HG03432 (cell line): ENCODE measurements at regions not wholly inside any gene's neighbourhood (a gene's known extent, or its start where the extent isn't known, plus 50 kb on each side); places are given as distances from the start of the nearest gene placed in this dataset.
"Not testable (repeated sequence)": the region's sequence is repeated elsewhere in the genome, so short reads cannot be mapped to it uniquely, and the experiment has no call there.

Source experiments
- ATAC-seq: cut with Tn5 transposase; IDR thresholded peaks from one replicate; pipeline ENCODE4 v1.9.1; 2021; ENCODE audit warnings: mild to moderate bottlenecking, moderate library complexity; ENCODE audit not compliant: unreplicated experiment

DNA sequence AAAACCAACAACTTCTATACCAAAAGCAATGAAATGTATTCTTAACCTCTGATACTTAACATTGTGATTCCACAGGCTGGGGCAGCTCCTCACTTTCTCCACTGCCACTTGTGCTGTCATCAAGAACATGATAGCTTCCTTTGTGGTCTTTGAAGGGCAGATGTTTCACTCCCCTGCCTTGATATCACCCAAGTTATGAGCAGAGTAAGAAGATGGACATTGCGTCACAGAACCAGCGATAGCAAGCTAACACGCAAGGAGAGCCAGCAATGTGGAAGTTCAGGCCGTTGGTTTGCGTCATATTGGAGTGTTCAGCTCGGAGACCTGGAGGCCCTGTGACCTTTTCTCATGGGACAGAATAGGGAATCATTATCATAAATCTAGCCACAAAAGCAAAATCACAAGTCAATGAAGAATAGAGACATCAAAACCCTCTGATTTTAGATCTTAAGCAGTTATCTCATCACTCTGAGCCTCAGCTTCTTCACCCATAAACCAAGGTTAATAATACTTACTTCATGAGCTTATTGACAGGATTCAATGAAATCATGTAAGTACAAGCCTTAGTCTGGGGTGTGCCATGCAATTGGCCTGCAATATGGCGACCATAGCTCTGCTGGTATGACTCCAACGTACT, 183.8 kb upstream of the THBS1 start:
- no peak for ATAC-seq

- ATAC-seq = peak; percentile 66
Measured at GRCh38 chr15:39397883-39398282, 183.0 kb upstream of the THBS1 start.

DNA sequence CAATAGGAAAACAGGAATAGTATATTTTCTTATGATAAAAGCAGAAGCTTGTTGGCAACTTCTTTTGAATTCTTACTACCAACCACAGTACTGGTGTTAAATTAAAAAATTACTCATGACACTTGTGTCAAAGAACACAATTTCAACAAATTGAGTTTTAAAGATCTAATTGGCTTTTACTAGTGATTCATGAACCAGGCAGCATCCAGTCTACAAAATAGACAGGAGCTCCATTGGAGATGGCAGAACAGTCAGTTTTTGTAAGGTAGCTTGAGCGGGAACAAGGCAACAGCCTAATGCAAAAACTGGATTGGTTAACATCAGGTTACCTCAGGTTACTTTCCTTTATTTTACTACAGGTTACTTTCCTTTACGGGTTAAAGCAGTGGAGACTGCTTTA, 181.3 kb upstream of the THBS1 start:
- no peak for ATAC-seq

DNA sequence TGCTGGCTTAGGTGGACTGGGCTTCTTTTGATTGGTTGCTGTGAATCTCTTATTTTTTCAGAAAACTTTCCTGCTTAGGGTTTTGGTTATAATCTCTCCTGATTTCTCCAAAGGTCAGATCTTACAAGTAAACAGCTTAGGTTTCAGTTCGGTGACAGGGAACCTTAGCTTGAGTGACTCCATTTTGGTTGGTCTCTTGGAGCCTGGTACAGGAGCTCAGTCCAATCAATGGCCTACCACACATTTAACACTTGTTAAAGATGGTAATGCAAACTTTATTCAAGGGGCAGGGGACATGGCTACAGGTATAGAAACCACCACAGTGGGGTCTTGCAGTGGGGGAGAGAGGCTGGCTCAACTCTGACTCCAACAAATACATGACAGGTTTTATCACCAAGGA, 180.9 kb upstream of the THBS1 start:
- no peak for ATAC-seq

- no peak for ATAC-seq
Measured at GRCh38 chr15:39400821-39401550, 179.9 kb upstream of the THBS1 start.

- ATAC-seq = no peak
Measured at GRCh38 chr15:39403640-39404117, 177.2 kb upstream of the THBS1 start.

DNA sequence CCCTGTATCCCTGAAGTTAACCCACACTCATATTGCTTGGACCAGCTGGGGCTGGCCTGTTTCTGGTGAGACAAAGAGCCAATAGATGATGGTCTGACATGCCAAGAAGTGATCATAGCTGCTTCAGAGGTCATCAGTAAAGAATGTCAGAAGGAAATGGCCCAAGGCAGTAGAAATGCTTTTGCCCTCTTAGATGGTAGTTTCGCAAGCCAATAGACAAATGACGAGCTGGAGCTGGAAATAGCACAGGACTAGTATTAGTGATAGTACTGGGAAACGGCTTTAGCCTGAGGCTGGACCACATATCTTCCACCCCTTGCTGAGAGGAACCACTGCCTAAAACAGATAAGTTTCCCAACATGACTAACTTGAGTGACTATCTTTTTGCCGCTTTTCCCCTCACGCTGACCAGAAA, 176.1 kb upstream of the THBS1 start:
- no peak for ATAC-seq

DNA sequence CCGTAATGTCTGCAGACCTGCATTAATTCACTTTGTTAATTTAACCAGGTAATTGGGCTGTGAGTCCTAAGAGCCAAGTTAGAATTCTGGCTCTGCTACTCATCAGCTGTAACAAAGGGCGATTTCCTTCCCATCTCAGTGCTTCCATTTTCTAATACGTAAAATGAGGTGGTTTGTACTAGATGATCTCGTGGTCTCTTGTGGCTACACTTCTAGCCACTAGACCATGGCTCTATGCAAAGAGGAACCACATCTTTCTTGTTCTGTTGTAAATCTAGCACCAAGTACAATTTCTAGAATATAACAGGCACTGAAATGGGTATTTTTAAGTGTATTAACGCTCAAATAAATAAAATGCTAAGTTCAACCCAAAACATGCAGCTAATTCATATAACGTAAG, 174.4 kb upstream of the THBS1 start:
- peak; percentile 91 for ATAC-seq

- no peak for ATAC-seq
Measured at GRCh38 chr15:39407116-39407515, 173.8 kb upstream of the THBS1 start.

- no peak for ATAC-seq
Measured at GRCh38 chr15:39409876-39410530, 170.9 kb upstream of the THBS1 start.

DNA sequence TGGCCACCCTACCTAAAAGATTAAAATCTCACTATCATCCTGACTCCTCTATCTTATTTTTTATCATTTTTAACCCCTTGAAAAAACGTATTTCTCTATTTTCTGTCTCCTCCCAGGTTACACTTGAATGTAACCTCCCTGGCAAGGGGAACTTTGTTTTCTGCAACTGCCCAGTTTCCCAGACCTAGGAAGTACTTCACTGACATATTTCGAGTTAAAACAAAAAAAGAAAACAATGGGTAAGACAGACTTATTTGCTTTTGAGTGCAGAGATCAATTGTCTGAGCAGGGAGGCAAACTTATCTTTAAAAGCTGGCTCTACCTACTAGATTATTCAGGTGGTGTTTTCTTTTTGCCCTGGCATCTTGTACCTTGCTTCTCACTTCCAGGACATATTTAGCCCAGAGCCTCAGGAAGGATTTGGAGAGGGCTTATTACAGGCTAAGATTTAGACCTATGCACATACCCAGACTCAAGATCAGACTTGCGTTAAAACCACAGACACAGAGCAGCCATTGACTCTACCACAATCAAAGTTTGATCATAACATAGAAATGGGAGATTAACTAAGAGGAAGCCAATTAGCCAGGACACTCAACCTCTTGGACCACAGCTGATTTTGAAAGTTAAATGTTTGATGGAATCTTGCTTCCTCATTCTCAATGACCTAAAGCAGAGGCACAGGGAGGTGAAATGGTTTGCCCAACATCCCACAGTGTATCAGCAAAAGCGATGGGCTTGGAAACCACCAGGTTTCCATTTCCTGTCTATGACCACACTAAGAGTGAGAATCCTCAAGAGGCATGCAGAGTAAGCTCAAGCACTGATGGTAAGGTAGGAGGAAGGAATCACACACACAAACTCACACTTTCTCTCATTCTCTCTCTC, 169.5 kb upstream of the THBS1 start:
- ATAC-seq = peak; percentile 94

- ATAC-seq = peak; percentile 53
Measured at GRCh38 chr15:39413558-39413957, 167.3 kb upstream of the THBS1 start.

DNA sequence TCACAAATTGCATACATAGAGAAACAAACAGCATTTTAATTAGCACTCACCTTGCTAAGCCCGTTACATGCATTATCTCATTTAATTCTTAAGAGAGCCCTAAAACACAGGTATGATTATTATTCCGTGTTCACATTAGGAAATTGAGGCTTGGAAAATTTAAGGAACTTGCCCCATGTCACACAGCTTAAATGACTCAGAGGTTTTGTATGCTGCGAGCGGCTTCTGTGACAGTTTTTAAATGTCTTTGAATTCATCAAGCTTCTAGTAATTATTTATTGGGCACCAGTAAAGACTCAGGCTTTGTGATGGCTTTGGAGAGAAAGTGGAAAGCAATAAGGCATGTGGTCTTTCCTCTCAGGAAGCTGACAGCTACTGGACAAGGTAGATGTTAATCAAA, 166.7 kb upstream of the THBS1 start:
- no peak for ATAC-seq

- ATAC-seq = no peak
Measured at GRCh38 chr15:39415634-39416033, 165.2 kb upstream of the THBS1 start.

GRCh38 chr15:39416258-39416657, 164.6 kb upstream of the THBS1 start:
- no peak for ATAC-seq

- ATAC-seq = no peak
Measured at GRCh38 chr15:39417366-39418134, 163.3 kb upstream of the THBS1 start.

DNA sequence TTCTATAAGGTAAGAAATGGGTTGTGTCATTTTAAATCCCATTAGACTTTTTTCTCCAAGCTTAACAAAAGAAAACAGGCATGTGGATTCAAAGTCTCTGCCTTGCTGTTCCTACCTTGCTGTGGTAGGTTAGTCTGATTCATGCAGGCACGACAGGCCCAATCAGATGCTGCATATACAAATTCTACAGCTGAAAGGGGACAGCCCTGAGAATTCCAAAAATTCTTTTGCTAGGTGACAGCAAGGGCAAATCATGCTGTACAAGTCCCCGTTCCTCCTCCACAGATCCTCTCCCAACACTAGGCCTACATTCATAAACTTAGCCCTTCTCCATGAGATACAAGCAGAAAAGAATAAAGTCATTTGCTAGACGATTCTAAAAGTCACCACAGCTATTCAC, 161.2 kb upstream of the THBS1 start:
- ATAC-seq = no peak

- ATAC-seq = not testable (repeated sequence)
Measured at GRCh38 chr15:39420123-39420852, 160.6 kb upstream of the THBS1 start.

DNA sequence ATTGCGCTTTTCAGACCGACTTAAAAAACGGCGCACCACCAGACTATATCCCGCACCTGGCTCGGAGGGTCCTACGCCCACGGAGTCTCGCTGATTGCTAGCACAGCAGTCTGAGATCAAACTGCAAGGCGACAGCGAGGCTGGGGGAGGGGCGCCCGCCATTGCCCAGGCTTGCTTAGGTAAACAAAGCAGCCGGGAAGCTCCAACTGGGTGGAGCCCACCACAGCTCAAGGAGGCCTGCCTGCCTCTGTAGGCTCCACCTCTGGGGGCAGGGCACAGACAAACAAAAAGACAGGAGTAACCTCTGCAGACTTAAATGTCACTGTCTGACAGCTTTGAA, 160.1 kb upstream of the THBS1 start:
- ATAC-seq = not testable (repeated sequence)
